Immature natural killer cell (primary cell): ENCODE measurements at regions not wholly inside any gene's neighbourhood (a gene's known extent, or its start where the extent isn't known, plus 50 kb on each side); places are given as distances from the start of the nearest gene placed in this dataset.

Experiments used
- DNase-seq, 3 donors: peaks; one replicate each; pipeline ENCODE4 v3.0.0; 2022; ENCODE audit warnings: mixed read lengths in 1 of 3
- H3K27ac Mint-ChIP-seq, 6 donors: one replicate each; pipeline ENCODE4 v1.8.0; 2020; ENCODE audit warnings: mixed read lengths in 6 of 6, mild to moderate bottlenecking in 5 of 6, inconsistent platforms in 4 of 6, moderate library complexity in 3 of 6
- H3K27me3 Mint-ChIP-seq, 3 donors: one replicate each; pipeline ENCODE4 v1.8.0; 2020 to 2021; ENCODE audit warnings: low read depth in 3 of 3, mild to moderate bottlenecking in 3 of 3, mixed read lengths in 3 of 3, moderate library complexity in 3 of 3, inconsistent platforms in 1 of 3
- H3K36me3 Mint-ChIP-seq, 3 donors: one replicate each; pipeline ENCODE4 v1.8.0; 2020; ENCODE audit warnings: mixed read lengths in 3 of 3, inconsistent platforms in 2 of 3, mild to moderate bottlenecking in 2 of 3
- H3K4me1 Mint-ChIP-seq, 2 donors: one replicate each; pipeline ENCODE4 v1.8.0; 2020; ENCODE audit warnings: inconsistent platforms in 2 of 2, mild to moderate bottlenecking in 2 of 2, mixed read lengths in 2 of 2, moderate library complexity in 1 of 2
- H3K4me3 Mint-ChIP-seq, 5 donors: one replicate each; pipeline ENCODE4 v1.8.0; 2020; ENCODE audit warnings: mild to moderate bottlenecking in 5 of 5, mixed read lengths in 5 of 5, inconsistent platforms in 3 of 5, moderate library complexity in 3 of 5
- H3K9me3 Mint-ChIP-seq, 6 donors: one replicate each; pipeline ENCODE4 v1.8.0; 2020; ENCODE audit warnings: mild to moderate bottlenecking in 6 of 6, mixed read lengths in 6 of 6, inconsistent platforms in 4 of 6, moderate library complexity in 3 of 6

- no peak for DNase-seq
- no peaks in the 10 kb centered on the region for H3K36me3 Mint-ChIP-seq
- no peak overlapping the region for H3K4me3 Mint-ChIP-seq
- peaks cover 0 to 10% (median 2%) of the 10 kb centered on the region in 6 donors for H3K9me3 Mint-ChIP-seq
- H3K27me3 Mint-ChIP-seq = peaks cover 0 to 5% (median 3%) of the 10 kb centered on the region in 3 donors
- H3K4me1 Mint-ChIP-seq = no peaks in the 10 kb centered on the region
- no peak overlapping the region for H3K27ac Mint-ChIP-seq
These were observed 55.1 kb upstream of the LAMA2 start for GRCh38 chr6:128827675-128828464.

GRCh38 chr6:128826606-128827005 lies 56.3 kb upstream of the LAMA2 start:
- no peaks in the 10 kb centered on the region for H3K36me3 Mint-ChIP-seq
- no peak overlapping the region for H3K4me3 Mint-ChIP-seq
- H3K27ac Mint-ChIP-seq = no peak overlapping the region
- H3K4me1 Mint-ChIP-seq = no peaks in the 10 kb centered on the region
- no peak for DNase-seq
- peaks cover 0 to 7% (median 2%) of the 10 kb centered on the region in 6 donors for H3K9me3 Mint-ChIP-seq
- H3K27me3 Mint-ChIP-seq = peaks cover 0 to 3% (median 0%) of the 10 kb centered on the region in 3 donors

- DNase-seq = no peak
- no peaks in the 10 kb centered on the region for H3K36me3 Mint-ChIP-seq
- no peaks in the 10 kb centered on the region for H3K4me1 Mint-ChIP-seq
- peaks cover 0 to 2% (median 0%) of the 10 kb centered on the region in 6 donors for H3K9me3 Mint-ChIP-seq
- no peak overlapping the region for H3K27ac Mint-ChIP-seq
- no peak overlapping the region for H3K4me3 Mint-ChIP-seq
- peaks cover 0 to 4% (median 3%) of the 10 kb centered on the region in 3 donors for H3K27me3 Mint-ChIP-seq
These were observed 60.7 kb upstream of the LAMA2 start for GRCh38 chr6:128822271-128822670.

- Mint-ChIP-seq H3K27me3 (peaks cover 0 to 4% (median 3%) of the 10 kb centered on the region in 3 donors), H3K36me3 (no peaks in the 10 kb centered on the region), H3K4me1 (no peaks in the 10 kb centered on the region), H3K27ac (no peak overlapping the region), H3K9me3 (no peaks in the 10 kb centered on the region), H3K4me3 (no peak overlapping the region)
- DNase-seq = no peak
These were observed 61.8 kb upstream of the LAMA2 start for GRCh38 chr6:128821116-128821515.

- no peak overlapping the region for H3K4me3 Mint-ChIP-seq
- H3K9me3 Mint-ChIP-seq = peaks cover 0 to 2% (median 0%) of the 10 kb centered on the region in 6 donors
- no peak for DNase-seq
- H3K4me1 Mint-ChIP-seq = no peaks in the 10 kb centered on the region
- peaks cover 0 to 5% (median 0%) of the 10 kb centered on the region in 3 donors for H3K27me3 Mint-ChIP-seq
- no peaks in the 10 kb centered on the region for H3K36me3 Mint-ChIP-seq
- H3K27ac Mint-ChIP-seq = no peak overlapping the region
These were observed 74.1 kb upstream of the LAMA2 start for GRCh38 chr6:128808856-128809255.

- Mint-ChIP-seq H3K4me3 (no peak overlapping the region), H3K27me3 (peaks cover 0 to 9% (median under 1%) of the 10 kb centered on the region in 3 donors), H3K9me3 (peaks cover 0 to 3% (median 0%) of the 10 kb centered on the region in 6 donors), H3K27ac (no peak overlapping the region), H3K4me1 (no peaks in the 10 kb centered on the region), H3K36me3 (no peaks in the 10 kb centered on the region)
- peak in 1 of 3 donors; percentile 12 for DNase-seq
These were observed 75.4 kb upstream of the LAMA2 start for GRCh38 chr6:128807577-128807976.

GRCh38 chr6:128806261-128806660 lies 76.7 kb upstream of the LAMA2 start:
- no peaks in the 10 kb centered on the region for H3K4me1 Mint-ChIP-seq
- H3K4me3 Mint-ChIP-seq = no peak overlapping the region
- H3K27ac Mint-ChIP-seq = no peak overlapping the region
- H3K27me3 Mint-ChIP-seq = peaks cover 0 to 10% (median 2%) of the 10 kb centered on the region in 3 donors
- no peak for DNase-seq
- no peaks in the 10 kb centered on the region for H3K36me3 Mint-ChIP-seq
- H3K9me3 Mint-ChIP-seq = peaks cover 0 to 3% (median 0%) of the 10 kb centered on the region in 6 donors

GRCh38 chr6:128803911-128804310 lies 79.0 kb upstream of the LAMA2 start:
- Mint-ChIP-seq H3K9me3 (peaks cover 0 to 3% (median 0%) of the 10 kb centered on the region in 6 donors), H3K4me3 (no peak overlapping the region), H3K4me1 (no peaks in the 10 kb centered on the region), H3K27ac (no peak overlapping the region), H3K27me3 (peaks cover 0 to 10% (median 2%) of the 10 kb centered on the region in 3 donors), H3K36me3 (no peaks in the 10 kb centered on the region)
- no peak for DNase-seq

- Mint-ChIP-seq H3K4me1 (no peaks in the 10 kb centered on the region), H3K27me3 (peaks cover 0 to 10% (median 2%) of the 10 kb centered on the region in 3 donors), H3K9me3 (peaks cover 0 to 3% (median 0%) of the 10 kb centered on the region in 6 donors), H3K4me3 (no peak overlapping the region), H3K27ac (no peak overlapping the region), H3K36me3 (no peaks in the 10 kb centered on the region)
- no peak for DNase-seq
These were observed 81.3 kb upstream of the LAMA2 start for GRCh38 chr6:128801621-128802020.

GRCh38 chr6:128784266-128784665 lies 98.7 kb upstream of the LAMA2 start:
- no peaks in the 10 kb centered on the region for H3K4me1 Mint-ChIP-seq
- no peaks in the 10 kb centered on the region for H3K36me3 Mint-ChIP-seq
- H3K27ac Mint-ChIP-seq = no peak overlapping the region
- H3K27me3 Mint-ChIP-seq = peaks cover 5 to 8% (median 6%) of the 10 kb centered on the region in 3 donors
- H3K9me3 Mint-ChIP-seq = peaks cover 0 to 10% (median 3%) of the 10 kb centered on the region in 6 donors
- H3K4me3 Mint-ChIP-seq = no peak overlapping the region
- DNase-seq = no peak

GRCh38 chr6:128768187-128768586 lies 114.8 kb upstream of the LAMA2 start:
- no peak for DNase-seq
- Mint-ChIP-seq H3K27me3 (no peaks in the 10 kb centered on the region), H3K9me3 (no peaks in the 10 kb centered on the region), H3K4me3 (no peak overlapping the region), H3K36me3 (no peaks in the 10 kb centered on the region), H3K4me1 (no peaks in the 10 kb centered on the region), H3K27ac (no peak overlapping the region)

GRCh38 chr6:128767705-128768104 lies 115.2 kb upstream of the LAMA2 start:
- no peak overlapping the region for H3K27ac Mint-ChIP-seq
- no peaks in the 10 kb centered on the region for H3K27me3 Mint-ChIP-seq
- H3K4me1 Mint-ChIP-seq = no peaks in the 10 kb centered on the region
- H3K4me3 Mint-ChIP-seq = no peak overlapping the region
- DNase-seq = no peak
- H3K36me3 Mint-ChIP-seq = no peaks in the 10 kb centered on the region
- no peaks in the 10 kb centered on the region for H3K9me3 Mint-ChIP-seq

GRCh38 chr6:128767150-128767549 lies 115.8 kb upstream of the LAMA2 start:
- no peak for DNase-seq
- no peak overlapping the region for H3K27ac Mint-ChIP-seq
- H3K9me3 Mint-ChIP-seq = no peaks in the 10 kb centered on the region
- H3K4me1 Mint-ChIP-seq = no peaks in the 10 kb centered on the region
- H3K36me3 Mint-ChIP-seq = no peaks in the 10 kb centered on the region
- H3K27me3 Mint-ChIP-seq = no peaks in the 10 kb centered on the region
- H3K4me3 Mint-ChIP-seq = no peak overlapping the region

- Mint-ChIP-seq H3K36me3 (no peaks in the 10 kb centered on the region), H3K9me3 (peaks cover 0 to 2% (median 0%) of the 10 kb centered on the region in 6 donors)
These were observed 119.2 kb upstream of the LAMA2 start for GRCh38 chr6:128763599-128764300.

More at GRCh38 chr6:128763599-128764300, 119.2 kb upstream of the LAMA2 start:
- H3K27ac Mint-ChIP-seq = no peak overlapping the region
- peaks cover 0 to under 1% (median 0%) of the 10 kb centered on the region in 3 donors for H3K27me3 Mint-ChIP-seq
- H3K4me3 Mint-ChIP-seq = no peak overlapping the region
- DNase-seq = no peak
- H3K4me1 Mint-ChIP-seq = no peaks in the 10 kb centered on the region
